ENCODE measurements at regions not wholly inside any gene's neighbourhood (a gene's known extent, or its start where the extent isn't known, plus 50 kb on each side); places are given as distances from the start of the nearest gene placed in this dataset.

GRCh38 chr3:8312685-8313084 is 188.9 kb upstream of the LMCD1 start:
- TF ChIP-seq POLR2A (IDR thresholded peaks at IDR 0.05) (no peak), POLR2AphosphoS5 (IDR thresholded peaks at IDR 0.05) (no peak)
- TF ChIP-seq, protein P1, sequence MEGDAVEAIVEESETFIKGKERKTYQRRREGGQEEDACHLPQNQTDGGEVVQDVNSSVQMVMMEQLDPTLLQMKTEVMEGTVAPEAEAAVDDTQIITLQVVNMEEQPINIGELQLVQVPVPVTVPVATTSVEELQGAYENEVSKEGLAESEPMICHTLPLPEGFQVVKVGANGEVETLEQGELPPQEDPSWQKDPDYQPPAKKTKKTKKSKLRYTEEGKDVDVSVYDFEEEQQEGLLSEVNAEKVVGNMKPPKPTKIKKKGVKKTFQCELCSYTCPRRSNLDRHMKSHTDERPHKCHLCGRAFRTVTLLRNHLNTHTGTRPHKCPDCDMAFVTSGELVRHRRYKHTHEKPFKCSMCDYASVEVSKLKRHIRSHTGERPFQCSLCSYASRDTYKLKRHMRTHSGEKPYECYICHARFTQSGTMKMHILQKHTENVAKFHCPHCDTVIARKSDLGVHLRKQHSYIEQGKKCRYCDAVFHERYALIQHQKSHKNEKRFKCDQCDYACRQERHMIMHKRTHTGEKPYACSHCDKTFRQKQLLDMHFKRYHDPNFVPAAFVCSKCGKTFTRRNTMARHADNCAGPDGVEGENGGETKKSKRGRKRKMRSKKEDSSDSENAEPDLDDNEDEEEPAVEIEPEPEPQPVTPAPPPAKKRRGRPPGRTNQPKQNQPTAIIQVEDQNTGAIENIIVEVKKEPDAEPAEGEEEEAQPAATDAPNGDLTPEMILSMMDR (IDR thresholded peaks at IDR 0.05) = no peak
